Cerebellar cortex (tissue), 1 donor: ENCODE measurements at regions not wholly inside any gene's neighbourhood (a gene's known extent, or its start where the extent isn't known, plus 50 kb on each side); places are given as distances from the start of the nearest gene placed in this dataset.
"Not testable (repeated sequence)": the region's sequence is repeated elsewhere in the genome, so short reads cannot be mapped to it uniquely, and the experiment has no call there.

Experiments
- DNase-seq: peaks from one replicate; pipeline ENCODE4 v3.0.0-alpha.2; 2015; ENCODE audit warnings: low spot score

GRCh38 chr10:33473688-33474087 lies 139.2 kb upstream of the NRP1 start:
- no peak for DNase-seq

- DNase-seq: not testable (repeated sequence)
These were observed 133.5 kb upstream of the NRP1 start for GRCh38 chr10:33468006-33468405.

GRCh38 chr10:33465747-33466146 lies 131.3 kb upstream of the NRP1 start:
- DNase-seq: no peak

- no peak for DNase-seq
These were observed 128.5 kb upstream of the NRP1 start for GRCh38 chr10:33463011-33463410.

GRCh38 chr10:33461295-33461640 lies 126.8 kb upstream of the NRP1 start:
- no peak for DNase-seq

- DNase-seq: no peak
These were observed 126.2 kb upstream of the NRP1 start for GRCh38 chr10:33460505-33461294.

- no peak for DNase-seq
These were observed 125.1 kb upstream of the NRP1 start for GRCh38 chr10:33459602-33460001.

- no peak for DNase-seq
These were observed 120.6 kb upstream of the NRP1 start for GRCh38 chr10:33455029-33455428.

GRCh38 chr10:33454554-33454953 lies 120.1 kb upstream of the NRP1 start:
- DNase-seq: no peak

- DNase-seq: no peak
These were observed 118.9 kb upstream of the NRP1 start for GRCh38 chr10:33453081-33454025.

- DNase-seq: no peak
These were observed 114.1 kb upstream of the NRP1 start for GRCh38 chr10:33448421-33449140.

GRCh38 chr10:33441561-33441960 lies 107.1 kb upstream of the NRP1 start:
- DNase-seq: no peak

- DNase-seq: no peak
These were observed 100.5 kb upstream of the NRP1 start for GRCh38 chr10:33434933-33435332.

GRCh38 chr10:33428682-33429081 lies 94.2 kb upstream of the NRP1 start:
- no peak for DNase-seq

- DNase-seq: no peak
These were observed 88.7 kb upstream of the NRP1 start for GRCh38 chr10:33423154-33423529.

GRCh38 chr10:33422471-33423153 lies 88.1 kb upstream of the NRP1 start:
- DNase-seq: no peak

GRCh38 chr10:33421789-33422462 lies 87.5 kb upstream of the NRP1 start:
- no peak for DNase-seq

- no peak for DNase-seq
These were observed 84.8 kb upstream of the NRP1 start for GRCh38 chr10:33419311-33419710.

GRCh38 chr10:33418301-33418700 lies 83.8 kb upstream of the NRP1 start:
- DNase-seq: no peak

GRCh38 chr10:33416691-33417090 lies 82.2 kb upstream of the NRP1 start:
- DNase-seq: no peak

GRCh38 chr10:33416209-33416608 lies 81.7 kb upstream of the NRP1 start:
- DNase-seq: no peak
